ENCODE measurements at regions not wholly inside any gene's neighbourhood (a gene's known extent, or its start where the extent isn't known, plus 50 kb on each side); places are given as distances from the start of the nearest gene placed in this dataset.

- TF ChIP-seq CTCF (tag by site-specific recombination; IDR thresholded peaks at IDR 0.05) (no peak), ZNF488 (tag by site-specific recombination; IDR thresholded peaks at IDR 0.05) (no peak), GLI4 (tag by site-specific recombination; IDR thresholded peaks at IDR 0.05) (no peak), ZSCAN30 (tag by site-specific recombination; IDR thresholded peaks at IDR 0.05) (no peak), ZNF704 (tag by site-specific recombination; IDR thresholded peaks at IDR 0.05) (no peak), ZNF514 (tag by site-specific recombination; IDR thresholded peaks at IDR 0.05) (no peak), ZNF530 (tag by site-specific recombination; IDR thresholded peaks at IDR 0.05; ENCODE audit: low read depth) (no peak), ZNF785 (tag by site-specific recombination; IDR thresholded peaks at IDR 0.05) (no peak), PATZ1 (tag by site-specific recombination; IDR thresholded peaks at IDR 0.05) (no peak)
Observed at GRCh38 chr2:120628248-120628647, 107.4 kb upstream of the GLI2 start.
